ENCODE measurements at regions not wholly inside any gene's neighbourhood (a gene's known extent, or its start where the extent isn't known, plus 50 kb on each side); places are given as distances from the start of the nearest gene placed in this dataset.

DNA sequence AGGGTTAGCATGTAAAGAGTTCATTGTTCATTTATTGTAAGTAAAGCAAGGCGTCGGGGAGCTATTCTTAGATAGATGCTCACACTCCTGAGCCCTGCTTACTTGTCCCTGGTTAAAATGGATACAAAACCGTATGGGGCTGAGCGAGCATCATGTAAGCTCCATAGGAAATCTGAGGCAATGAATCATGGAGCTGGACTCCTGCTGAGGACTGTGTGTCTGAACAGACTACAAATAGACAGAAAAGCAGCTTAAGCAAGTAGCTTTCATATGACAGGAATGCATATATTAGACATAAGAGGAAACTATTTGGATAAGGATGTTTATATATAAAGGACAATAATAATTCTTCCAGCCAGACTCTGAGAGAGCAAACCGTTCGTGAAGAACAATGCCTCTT lies 604.9 kb upstream of the PTBP2 start:
- no peak overlapping the region for H3K4me2 ChIP-seq
- H3K9ac ChIP-seq: no peak overlapping the region
- H3K27me3 ChIP-seq (ENCODE audit: insufficient read depth): no peaks in the 10 kb centered on the region
- H3K27ac ChIP-seq (ENCODE audit: low read depth in 2 of 2, low read length in 1 of 2): no peak overlapping the region
- CTCF ChIA-PET: interaction anchor here (0.8 kb wide), 1 partner anchor 51 kb away, joined by 3 read pairs; no protein-coding TSS in a partner anchor
- H3K4me1 ChIP-seq (ENCODE audit: control insufficient read depth in 1 of 2, insufficient read depth in 2 of 2, low read depth in 1 of 2, low read length in 1 of 2): no peaks in the 10 kb centered on the region
- H3K9me3 ChIP-seq: no peaks in the 10 kb centered on the region
- POLR2A ChIA-PET: no interaction called here
- H3K36me3 ChIP-seq (replicated peaks in 1 of 2; ENCODE audit: control insufficient read depth in 1 of 2, insufficient read depth in 2 of 2, low read length in 1 of 2): no peaks in the 10 kb centered on the region
- no peaks in the 10 kb centered on the region for H3F3A ChIP-seq (replicated peaks; ENCODE audit: insufficient read depth)
- TF ChIP-seq MXI1 (IDR thresholded peaks at IDR 0.05; ENCODE audit: low read depth, low read length) (no peak), PBX3 (IDR thresholded peaks at IDR 0.05) (no peak), RFX5 (IDR thresholded peaks at IDR 0.05; ENCODE audit: low read length) (no peak), RCOR1 (IDR thresholded peaks at IDR 0.05; ENCODE audit: low read length) (no peak), USF2 (IDR thresholded peaks at IDR 0.05; ENCODE audit: borderline replicate concordance, low read depth, low read length) (no peak), POLR2AphosphoS5 (IDR thresholded peaks at IDR 0.05; ENCODE audit: low read depth, low read length) (no peak), TEAD4 (IDR thresholded peaks at IDR 0.05; ENCODE audit: borderline replicate concordance, insufficient read depth) (no peak), FOXJ3 (CRISPR knock-in tag; IDR thresholded peaks at IDR 0.05) (no peak), CHD2 (IDR thresholded peaks at IDR 0.05; ENCODE audit: low read length, partially characterized antibody) (no peak), RAD21 (IDR thresholded peaks at IDR 0.05; ENCODE audit: low read length) (no peak), SMC3 (IDR thresholded peaks at IDR 0.05; ENCODE audit: low read depth, low read length) (no peak), GATA2 (CRISPR knock-in tag; IDR thresholded peaks at IDR 0.05) (no peak), FOSL2 (IDR thresholded peaks at IDR 0.05; ENCODE audit: borderline replicate concordance, low read depth) (no peak), RXRA (IDR thresholded peaks at IDR 0.05; ENCODE audit: borderline replicate concordance, low read depth) (no peak), YY1 (IDR thresholded peaks at IDR 0.05; ENCODE audit: low read depth) (no peak), REST (IDR thresholded peaks at IDR 0.05; ENCODE audit: low read depth, low read length) (no peak), JUND (IDR thresholded peaks at IDR 0.05) (no peak)
- TF ChIP-seq, protein P1, sequence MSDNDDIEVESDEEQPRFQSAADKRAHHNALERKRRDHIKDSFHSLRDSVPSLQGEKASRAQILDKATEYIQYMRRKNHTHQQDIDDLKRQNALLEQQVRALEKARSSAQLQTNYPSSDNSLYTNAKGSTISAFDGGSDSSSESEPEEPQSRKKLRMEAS (IDR thresholded peaks at IDR 0.05; ENCODE audit: low read depth): no peak
- DNase-seq: no peak
- no peak overlapping the region for H3K4me3 ChIP-seq (ENCODE audit: low read depth in 2 of 2, low read length in 1 of 2)
- H3K9me2 ChIP-seq: no peaks in the 10 kb centered on the region
- no peaks in the 10 kb centered on the region for H3K79me2 ChIP-seq (ENCODE audit: insufficient read depth)
- H4K20me1 ChIP-seq (ENCODE audit: insufficient read depth): no peaks in the 10 kb centered on the region
- WGBS (ENCODE audit: low lambda C conversion rate): 38% methylated on average over 6 of the region's 6 CpGs
- no peak overlapping the region for H2AFZ ChIP-seq (ENCODE audit: low read depth)

Data from SK-N-SH (cell line).